Activated T-helper 17 cell treated with anti-CD3 and anti-CD28 coated beads, Interleukin-2, amount 50 U/mL, for 72 hours (primary cell): ENCODE measurements at regions not wholly inside any gene's neighbourhood (a gene's known extent, or its start where the extent isn't known, plus 50 kb on each side); places are given as distances from the start of the nearest gene placed in this dataset.
"Not testable (repeated sequence)": the region's sequence is repeated elsewhere in the genome, so short reads cannot be mapped to it uniquely, and the experiment has no call there.

Experiments used
- ATAC-seq: fragments of 150-1000 bp; cut with Tn5 transposase; replicated peaks from 2 replicates; pipeline ENCODE4 v1.10.0; 2021; ENCODE audit warnings: mild to moderate bottlenecking, moderate library complexity
- H3K27ac Mint-ChIP-seq: one replicate; pipeline ENCODE4 v1.8.0; 2022; ENCODE audit warnings: mixed read lengths
- H3K27me3 Mint-ChIP-seq: one replicate; pipeline ENCODE4 v1.8.0; 2022; ENCODE audit warnings: mixed read lengths
- H3K36me3 Mint-ChIP-seq: one replicate; pipeline ENCODE4 v1.8.0; 2022; ENCODE audit warnings: low read depth, mild to moderate bottlenecking, mixed read lengths
- H3K4me1 Mint-ChIP-seq: one replicate; pipeline ENCODE4 v1.8.0; 2022; ENCODE audit warnings: mixed read lengths
- H3K4me3 Mint-ChIP-seq: one replicate; pipeline ENCODE4 v1.8.0; 2022; ENCODE audit warnings: mild to moderate bottlenecking, mixed read lengths
- H3K9me3 Mint-ChIP-seq: one replicate; pipeline ENCODE4 v1.8.0; 2022; ENCODE audit warnings: mixed read lengths

GRCh38 chr15:31606194-31606669, 279.6 kb downstream of the KLF13 start:
- no peaks in the 10 kb centered on the region for H3K36me3 Mint-ChIP-seq
- no peak overlapping the region for H3K4me3 Mint-ChIP-seq
- peaks cover 25% of the 10 kb centered on the region for H3K27me3 Mint-ChIP-seq
- ATAC-seq, result no peak
- H3K27ac Mint-ChIP-seq, result no peak overlapping the region
- no peaks in the 10 kb centered on the region for H3K4me1 Mint-ChIP-seq
- H3K9me3 Mint-ChIP-seq, result no peaks in the 10 kb centered on the region

- no peak for ATAC-seq
- no peak overlapping the region for H3K4me3 Mint-ChIP-seq
- H3K9me3 Mint-ChIP-seq, result no peaks in the 10 kb centered on the region
- no peak overlapping the region for H3K27ac Mint-ChIP-seq
- peaks cover 29% of the 10 kb centered on the region for H3K27me3 Mint-ChIP-seq
- no peaks in the 10 kb centered on the region for H3K36me3 Mint-ChIP-seq
- no peaks in the 10 kb centered on the region for H3K4me1 Mint-ChIP-seq
These were observed 280.4 kb downstream of the KLF13 start for GRCh38 chr15:31606931-31607497.

GRCh38 chr15:31607656-31608055, 281.0 kb downstream of the KLF13 start:
- no peaks in the 10 kb centered on the region for H3K9me3 Mint-ChIP-seq

GRCh38 chr15:31609258-31609681, 282.6 kb downstream of the KLF13 start:
- ATAC-seq, result no peak
- H3K27me3 Mint-ChIP-seq, result peaks cover 28% of the 10 kb centered on the region
- H3K36me3 Mint-ChIP-seq, result no peaks in the 10 kb centered on the region
- no peak overlapping the region for H3K27ac Mint-ChIP-seq
- no peaks in the 10 kb centered on the region for H3K4me1 Mint-ChIP-seq
- H3K4me3 Mint-ChIP-seq, result no peak overlapping the region
- no peaks in the 10 kb centered on the region for H3K9me3 Mint-ChIP-seq

More at GRCh38 chr15:31607656-31608055, 281.0 kb downstream of the KLF13 start:
- H3K4me3 Mint-ChIP-seq, result no peak overlapping the region
- no peaks in the 10 kb centered on the region for H3K36me3 Mint-ChIP-seq
- H3K4me1 Mint-ChIP-seq, result no peaks in the 10 kb centered on the region
- peaks cover 33% of the 10 kb centered on the region for H3K27me3 Mint-ChIP-seq
- no peak overlapping the region for H3K27ac Mint-ChIP-seq
- ATAC-seq, result no peak

GRCh38 chr15:31609906-31610305, 283.3 kb downstream of the KLF13 start:
- Mint-ChIP-seq H3K27me3 (peaks cover 28% of the 10 kb centered on the region), H3K27ac (no peak overlapping the region), H3K4me3 (no peak overlapping the region), H3K36me3 (no peaks in the 10 kb centered on the region), H3K9me3 (no peaks in the 10 kb centered on the region), H3K4me1 (no peaks in the 10 kb centered on the region)
- ATAC-seq, result no peak

GRCh38 chr15:31615643-31616415, 289.2 kb downstream of the KLF13 start:
- no peaks in the 10 kb centered on the region for H3K9me3 Mint-ChIP-seq
- no peaks in the 10 kb centered on the region for H3K36me3 Mint-ChIP-seq
- no peaks in the 10 kb centered on the region for H3K4me1 Mint-ChIP-seq
- no peak for ATAC-seq
- H3K27ac Mint-ChIP-seq, result no peak overlapping the region
- peaks cover 14% of the 10 kb centered on the region for H3K27me3 Mint-ChIP-seq
- no peak overlapping the region for H3K4me3 Mint-ChIP-seq

GRCh38 chr15:31623297-31623696, 296.7 kb downstream of the KLF13 start:
- H3K27ac Mint-ChIP-seq, H3K27me3 Mint-ChIP-seq, H3K4me1 Mint-ChIP-seq, ATAC-seq, H3K9me3 Mint-ChIP-seq, H3K36me3 Mint-ChIP-seq, H3K4me3 Mint-ChIP-seq: not testable (repeated sequence)

GRCh38 chr15:31624115-31624514, 297.5 kb downstream of the KLF13 start:
- H3K9me3 Mint-ChIP-seq, H3K36me3 Mint-ChIP-seq, H3K4me1 Mint-ChIP-seq, H3K27me3 Mint-ChIP-seq, H3K4me3 Mint-ChIP-seq, H3K27ac Mint-ChIP-seq, ATAC-seq: not testable (repeated sequence)

- not testable (repeated sequence) for H3K4me3 Mint-ChIP-seq, H3K27ac Mint-ChIP-seq, ATAC-seq, H3K4me1 Mint-ChIP-seq, H3K9me3 Mint-ChIP-seq, H3K36me3 Mint-ChIP-seq
- peaks cover 23% of the 10 kb centered on the region for H3K27me3 Mint-ChIP-seq
These were observed 309.1 kb downstream of the KLF13 start for GRCh38 chr15:31635715-31636114.

- not testable (repeated sequence) for H3K27ac Mint-ChIP-seq, H3K36me3 Mint-ChIP-seq, H3K4me1 Mint-ChIP-seq, H3K9me3 Mint-ChIP-seq
- Mint-ChIP-seq H3K27me3 (peaks cover 17% of the 10 kb centered on the region), H3K4me3 (peak overlapping the region; percentile 40)
- peak; percentile 51 for ATAC-seq
These were observed 310.3 kb downstream of the KLF13 start for GRCh38 chr15:31636911-31637310.

- not testable (repeated sequence) for H3K36me3 Mint-ChIP-seq, H3K9me3 Mint-ChIP-seq, H3K4me1 Mint-ChIP-seq, ATAC-seq, H3K4me3 Mint-ChIP-seq, H3K27ac Mint-ChIP-seq
- peaks cover 18% of the 10 kb centered on the region for H3K27me3 Mint-ChIP-seq
These were observed 317.3 kb downstream of the KLF13 start for GRCh38 chr15:31643955-31644354.

- H3K4me3 Mint-ChIP-seq, ATAC-seq, H3K27ac Mint-ChIP-seq, H3K4me1 Mint-ChIP-seq, H3K36me3 Mint-ChIP-seq, H3K9me3 Mint-ChIP-seq: not testable (repeated sequence)
- H3K27me3 Mint-ChIP-seq, result peaks cover 24% of the 10 kb centered on the region
These were observed 318.1 kb downstream of the KLF13 start for GRCh38 chr15:31644761-31645160.

- H3K4me3 Mint-ChIP-seq, H3K9me3 Mint-ChIP-seq, H3K27ac Mint-ChIP-seq, H3K4me1 Mint-ChIP-seq, ATAC-seq, H3K36me3 Mint-ChIP-seq: not testable (repeated sequence)
- peaks cover 24% of the 10 kb centered on the region for H3K27me3 Mint-ChIP-seq
These were observed 320.7 kb downstream of the KLF13 start for GRCh38 chr15:31647337-31647826.

- peaks cover 20% of the 10 kb centered on the region for H3K27me3 Mint-ChIP-seq
- H3K9me3 Mint-ChIP-seq, H3K4me3 Mint-ChIP-seq, H3K4me1 Mint-ChIP-seq, H3K27ac Mint-ChIP-seq, ATAC-seq, H3K36me3 Mint-ChIP-seq: not testable (repeated sequence)
These were observed 323.0 kb downstream of the KLF13 start for GRCh38 chr15:31649634-31650033.

- ATAC-seq, result peak; percentile 65
- H3K9me3 Mint-ChIP-seq, result not testable (repeated sequence)
These were observed 323.5 kb downstream of the KLF13 start for GRCh38 chr15:31650055-31650701.

More at GRCh38 chr15:31650055-31650701, 323.5 kb downstream of the KLF13 start:
- H3K27ac Mint-ChIP-seq, H3K4me3 Mint-ChIP-seq, H3K36me3 Mint-ChIP-seq, H3K4me1 Mint-ChIP-seq: not testable (repeated sequence)
- peaks cover 20% of the 10 kb centered on the region for H3K27me3 Mint-ChIP-seq
